ENCODE measurements at regions not wholly inside any gene's neighbourhood (a gene's known extent, or its start where the extent isn't known, plus 50 kb on each side); places are given as distances from the start of the nearest gene placed in this dataset.

DNA sequence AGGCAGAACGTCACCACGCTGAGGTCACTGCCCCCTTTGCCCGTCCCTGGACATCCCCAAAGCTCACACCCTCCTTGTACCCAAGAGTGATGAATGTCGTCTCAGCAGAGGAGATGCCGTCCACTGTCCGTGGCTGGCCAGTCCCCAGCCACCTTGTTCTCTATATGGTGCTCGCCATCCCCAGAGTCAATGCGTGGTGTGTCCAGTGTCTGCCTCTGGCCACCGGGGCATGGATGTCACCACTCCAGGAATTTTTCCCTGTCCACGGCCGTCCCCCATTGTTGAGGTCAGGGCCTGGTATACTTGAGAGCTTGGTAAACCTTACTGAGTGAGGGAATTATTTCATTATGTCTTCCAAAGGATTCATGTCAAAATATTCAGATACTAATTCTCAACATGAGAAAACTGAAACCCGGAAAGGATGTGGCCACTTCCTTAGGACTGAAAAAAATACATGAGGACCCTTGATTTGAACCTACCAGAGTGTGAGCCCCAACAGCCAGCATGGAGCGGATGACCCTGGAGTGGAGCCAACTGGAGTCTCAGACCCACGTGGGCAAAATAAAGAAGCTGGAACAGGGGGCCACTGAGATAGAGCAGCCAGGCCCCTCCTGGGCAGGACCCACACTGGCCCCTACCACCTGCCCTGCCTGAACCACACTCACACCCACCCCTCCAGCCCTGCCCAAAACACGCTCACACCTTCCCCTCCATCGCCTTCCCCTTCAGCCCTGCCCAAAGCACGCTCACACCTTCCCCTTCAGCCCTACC lies 376.4 kb downstream of the BRD1 start:
- DNase-seq (ENCODE audit: low read depth), result no peak
- TF ChIP-seq, protein P1, sequence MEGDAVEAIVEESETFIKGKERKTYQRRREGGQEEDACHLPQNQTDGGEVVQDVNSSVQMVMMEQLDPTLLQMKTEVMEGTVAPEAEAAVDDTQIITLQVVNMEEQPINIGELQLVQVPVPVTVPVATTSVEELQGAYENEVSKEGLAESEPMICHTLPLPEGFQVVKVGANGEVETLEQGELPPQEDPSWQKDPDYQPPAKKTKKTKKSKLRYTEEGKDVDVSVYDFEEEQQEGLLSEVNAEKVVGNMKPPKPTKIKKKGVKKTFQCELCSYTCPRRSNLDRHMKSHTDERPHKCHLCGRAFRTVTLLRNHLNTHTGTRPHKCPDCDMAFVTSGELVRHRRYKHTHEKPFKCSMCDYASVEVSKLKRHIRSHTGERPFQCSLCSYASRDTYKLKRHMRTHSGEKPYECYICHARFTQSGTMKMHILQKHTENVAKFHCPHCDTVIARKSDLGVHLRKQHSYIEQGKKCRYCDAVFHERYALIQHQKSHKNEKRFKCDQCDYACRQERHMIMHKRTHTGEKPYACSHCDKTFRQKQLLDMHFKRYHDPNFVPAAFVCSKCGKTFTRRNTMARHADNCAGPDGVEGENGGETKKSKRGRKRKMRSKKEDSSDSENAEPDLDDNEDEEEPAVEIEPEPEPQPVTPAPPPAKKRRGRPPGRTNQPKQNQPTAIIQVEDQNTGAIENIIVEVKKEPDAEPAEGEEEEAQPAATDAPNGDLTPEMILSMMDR (IDR thresholded peaks at IDR 0.05; ENCODE audit: control insufficient read depth, extremely low read depth, insufficient read depth), result no peak
- no peak overlapping the region for H3K4me3 ChIP-seq (ENCODE audit: low read depth, low read length)

DNA sequence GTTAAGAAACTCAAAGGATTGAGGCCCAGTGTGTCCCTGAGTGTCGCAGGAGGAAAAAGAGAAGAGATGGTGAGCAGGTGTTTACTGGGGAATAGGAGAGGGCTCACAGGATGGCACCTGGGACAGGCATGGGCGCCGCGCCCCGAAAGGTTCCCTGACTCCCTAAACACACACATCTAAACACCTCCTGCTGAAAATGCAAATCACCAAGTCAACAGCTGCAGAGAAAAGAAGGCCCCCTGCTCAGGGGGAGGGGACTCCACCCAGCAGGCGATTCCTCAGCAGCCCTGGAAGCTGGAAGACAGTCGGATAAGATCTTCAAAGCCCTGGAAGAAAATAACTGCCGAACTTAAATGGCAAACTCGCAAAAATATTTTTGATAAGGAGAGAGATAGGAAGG lies 377.2 kb downstream of the BRD1 start:
- no peak for DNase-seq (ENCODE audit: low read depth)
- no peak overlapping the region for H3K4me3 ChIP-seq (ENCODE audit: low read depth, low read length)
- TF ChIP-seq, protein P1 (IDR thresholded peaks at IDR 0.05; ENCODE audit: control insufficient read depth, extremely low read depth, insufficient read depth), result no peak

DNA sequence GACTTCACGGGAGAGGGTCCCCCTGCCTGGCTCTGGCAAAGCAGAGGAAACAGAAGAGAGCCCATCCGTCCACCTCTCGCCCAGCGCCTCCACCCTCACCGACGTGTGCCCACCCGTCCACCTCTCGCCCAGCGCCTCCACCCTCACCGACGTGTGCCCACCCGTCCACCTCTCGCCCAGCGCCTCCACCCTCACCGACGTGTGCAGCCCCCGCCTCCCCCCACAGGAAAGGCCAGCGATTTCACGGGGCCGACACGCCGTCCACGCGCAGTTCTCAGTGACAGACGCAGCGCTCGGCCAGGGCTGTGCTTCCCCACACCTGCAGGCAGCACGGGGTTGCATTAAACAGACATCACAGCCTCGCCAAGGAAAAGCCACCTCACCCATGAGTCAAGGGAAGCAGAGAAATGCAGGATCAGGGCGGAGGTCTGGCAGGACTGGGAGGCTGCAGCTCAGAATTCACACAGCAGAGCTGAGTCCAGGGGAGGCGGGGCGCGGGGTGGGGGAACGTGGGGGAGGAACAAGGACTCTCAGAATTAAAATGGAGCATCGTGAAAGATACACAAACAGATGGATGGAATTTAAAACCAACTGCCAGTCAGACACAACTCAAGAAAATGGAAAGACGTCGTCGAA lies 377.7 kb downstream of the BRD1 start:
- no peak overlapping the region for H3K4me3 ChIP-seq (ENCODE audit: low read depth, low read length)
- DNase-seq (ENCODE audit: low read depth), result no peak
- TF ChIP-seq, protein P1 (IDR thresholded peaks at IDR 0.05; ENCODE audit: control insufficient read depth, extremely low read depth, insufficient read depth), result no peak

DNA sequence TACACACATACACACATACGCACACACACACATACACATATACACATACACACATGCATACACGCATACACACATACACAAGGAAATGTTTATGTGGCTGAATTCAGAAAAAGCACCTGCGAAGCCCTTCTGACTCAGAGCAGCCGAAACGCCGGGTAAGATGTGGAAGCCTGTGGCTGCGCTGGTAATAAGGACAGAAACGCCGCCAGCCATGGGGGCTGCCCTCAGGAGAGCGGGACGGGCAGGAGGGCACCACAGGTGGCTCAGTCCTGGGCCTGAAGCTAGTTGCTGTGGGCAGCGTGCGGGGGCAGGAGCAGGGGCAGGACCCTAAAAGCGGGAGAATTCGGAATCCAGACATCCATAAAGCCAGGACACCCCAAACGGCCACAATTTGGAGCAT lies 378.3 kb downstream of the BRD1 start:
- no peak overlapping the region for H3K4me3 ChIP-seq (ENCODE audit: low read depth, low read length)
- no peak for DNase-seq (ENCODE audit: low read depth)
- TF ChIP-seq, protein P1 (IDR thresholded peaks at IDR 0.05; ENCODE audit: control insufficient read depth, extremely low read depth, insufficient read depth), result no peak

DNA sequence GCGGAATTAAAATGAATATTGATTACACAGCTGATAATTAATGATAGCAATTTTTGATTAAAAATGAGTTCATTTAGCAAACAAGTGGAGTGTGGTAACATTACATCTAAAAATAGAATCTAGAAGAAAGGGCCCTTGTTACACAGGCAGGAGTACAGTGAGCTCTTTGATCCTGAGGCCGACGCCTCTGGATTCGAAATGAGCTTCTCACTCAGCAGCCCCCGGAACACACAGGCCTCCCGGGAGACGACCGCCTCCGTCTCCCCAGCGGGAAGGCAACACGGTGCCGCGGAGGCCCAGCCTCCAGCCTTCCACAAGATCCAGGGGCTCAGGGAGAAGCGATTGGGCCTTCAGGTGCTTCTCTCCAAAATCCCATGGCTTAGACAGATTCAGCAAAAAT lies 379.1 kb downstream of the BRD1 start:
- DNase-seq (ENCODE audit: low read depth), result no peak
- no peak overlapping the region for H3K4me3 ChIP-seq (ENCODE audit: low read depth, low read length)
- TF ChIP-seq, protein P1 (IDR thresholded peaks at IDR 0.05; ENCODE audit: control insufficient read depth, extremely low read depth, insufficient read depth), result no peak

DNA sequence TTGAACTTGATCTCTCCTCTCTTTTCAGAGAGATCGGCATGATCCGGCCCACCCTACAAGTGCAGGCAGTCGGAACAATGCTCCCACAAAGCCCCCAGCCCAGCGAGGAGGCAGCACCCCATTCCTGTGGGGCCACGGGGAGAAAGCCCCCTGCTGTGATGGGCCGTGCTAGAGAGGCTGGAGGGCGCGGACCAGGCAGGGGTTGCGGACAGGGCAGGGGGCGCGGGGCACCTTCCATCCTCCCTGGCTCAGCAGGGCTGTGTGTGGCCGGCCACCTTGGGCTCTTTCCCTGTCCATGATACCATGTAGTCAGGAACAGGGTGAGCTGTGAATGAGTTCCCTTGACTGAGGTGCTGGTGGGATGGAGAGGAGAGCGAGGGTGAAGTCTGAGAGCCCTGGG lies 379.8 kb downstream of the BRD1 start:
- TF ChIP-seq, protein P1 (IDR thresholded peaks at IDR 0.05; ENCODE audit: control insufficient read depth, extremely low read depth, insufficient read depth), result no peak
- H3K4me3 ChIP-seq (ENCODE audit: low read depth, low read length), result no peak overlapping the region
- DNase-seq (ENCODE audit: low read depth), result no peak
